DOHH2 (cell line): ENCODE measurements at regions not wholly inside any gene's neighbourhood (a gene's known extent, or its start where the extent isn't known, plus 50 kb on each side); places are given as distances from the start of the nearest gene placed in this dataset.

Source experiments
- H3F3A ChIP-seq: fragments of 200-600 bp; sonication (generic), shearing (Covaris generic); 2 replicates; pipeline ENCODE4 v1.6.0; 2016; ENCODE audit warnings: antibody characterized with exemption, mild to moderate bottlenecking; ENCODE audit not compliant: control insufficient read depth, insufficient read depth
- H3K27ac ChIP-seq: fragments of 200-600 bp; sonication (generic); 2 replicates; pipeline ENCODE4 v1.5.1; 2014; ENCODE audit warnings: low read depth, mild to moderate bottlenecking, low read length, moderate library complexity
- H3K27me3 ChIP-seq: fragments of 200-600 bp; sonication (generic); 2 replicates; pipeline ENCODE4 v1.6.1; 2014; ENCODE audit warnings: mild to moderate bottlenecking, low read length, mixed read lengths; ENCODE audit not compliant: control insufficient read depth
- H3K36me3 ChIP-seq: fragments of 200-600 bp; sonication (generic); 2 replicates; pipeline ENCODE4 v1.6.1; 2014; ENCODE audit warnings: mild to moderate bottlenecking, low read length, moderate library complexity, mixed read lengths; ENCODE audit not compliant: control insufficient read depth
- H3K4me1 ChIP-seq: fragments of 200-600 bp; sonication (generic); 2 replicates; pipeline ENCODE4 v1.6.1; 2014; ENCODE audit warnings: mild to moderate bottlenecking, low read length, mixed read lengths; ENCODE audit not compliant: control insufficient read depth
- H3K4me2 ChIP-seq: fragments of 200-600 bp; sonication (generic); 2 replicates; pipeline ENCODE4 v1.6.0; 2014; ENCODE audit warnings: mild to moderate bottlenecking, low read length, moderate library complexity
- H3K4me3 ChIP-seq: fragments of 200-600 bp; sonication (generic); 2 replicates; pipeline ENCODE4 v1.5.1; 2014; ENCODE audit warnings: mild to moderate bottlenecking, low read length, mixed read lengths
- H3K79me2 ChIP-seq: fragments of 200-600 bp; sonication (generic); 2 replicates; pipeline ENCODE4 v1.6.1; 2014; ENCODE audit warnings: mild to moderate bottlenecking, low read length, mixed read lengths; ENCODE audit not compliant: control insufficient read depth
- H3K9me2 ChIP-seq: fragments of 200-600 bp; sonication (generic); replicated peaks from 2 replicates; pipeline ENCODE4 v1.6.1; 2014; ENCODE audit warnings: mild to moderate bottlenecking, low read length, mixed read lengths; ENCODE audit not compliant: control insufficient read depth
- H3K9me3 ChIP-seq: fragments of 200-600 bp; sonication (generic); 2 replicates; pipeline ENCODE4 v1.6.1; 2014; ENCODE audit warnings: antibody characterized with exemption, low read length, mixed read lengths; ENCODE audit not compliant: control insufficient read depth, insufficient read depth
- H4K20me1 ChIP-seq: fragments of 200-600 bp; sonication (generic); 2 replicates; pipeline ENCODE4 v1.6.0; 2014; ENCODE audit warnings: low read depth, mild to moderate bottlenecking, antibody characterized with exemption, low read length, moderate library complexity; ENCODE audit not compliant: control insufficient read depth, insufficient read depth
- EZH2phosphoT487 ChIP-seq: fragments of 200-600 bp; sonication (generic); IDR thresholded peaks from 2 replicates; pipeline ENCODE4 v1.6.1; 2017; ENCODE audit warnings: borderline replicate concordance, mild to moderate bottlenecking, antibody characterized with exemption, low read length, moderate library complexity, mixed read lengths
- TF ChIP-seq, protein P1 (sequence below): fragments of 200-600 bp; sonication (generic); IDR thresholded peaks from one replicate; pipeline ENCODE4 v1.5.1; 2014; ENCODE audit warnings: antibody characterized with exemption, mild to moderate bottlenecking, low read depth, low read length; ENCODE audit not compliant: poor library complexity, severe bottlenecking

DNA sequence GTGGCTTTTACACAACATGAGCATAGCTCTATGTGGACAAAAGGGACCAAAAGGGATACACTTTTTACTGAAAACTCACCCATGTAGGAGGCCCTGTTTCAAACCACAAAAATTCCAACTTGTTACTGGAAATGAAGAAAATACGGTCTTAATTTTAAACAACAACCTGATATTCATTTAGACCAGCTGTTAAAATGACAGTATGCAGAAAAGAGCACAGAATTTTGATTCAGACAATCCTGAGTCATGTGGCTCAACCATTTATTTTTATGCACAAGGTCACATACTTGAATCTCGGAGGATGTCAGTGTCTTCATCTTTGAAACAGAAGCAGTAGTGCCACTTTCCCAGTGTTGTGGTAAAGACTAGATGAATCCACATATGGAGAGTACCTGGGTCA lies 426.5 kb upstream of the NFE2L3 start:
- no peak overlapping the region for H3K4me3 ChIP-seq
- H3K9me2 ChIP-seq: no peaks in the 10 kb centered on the region
- H3F3A ChIP-seq: no peaks in the 10 kb centered on the region
- no peaks in the 10 kb centered on the region for H3K36me3 ChIP-seq
- no peaks in the 10 kb centered on the region for H4K20me1 ChIP-seq
- H3K79me2 ChIP-seq: no peaks in the 10 kb centered on the region
- H3K9me3 ChIP-seq: no peaks in the 10 kb centered on the region
- peaks cover 24% of the 10 kb centered on the region for H3K27me3 ChIP-seq
- no peaks in the 10 kb centered on the region for H3K4me1 ChIP-seq
- TF ChIP-seq EZH2phosphoT487: no peak
- TF ChIP-seq, protein P1, sequence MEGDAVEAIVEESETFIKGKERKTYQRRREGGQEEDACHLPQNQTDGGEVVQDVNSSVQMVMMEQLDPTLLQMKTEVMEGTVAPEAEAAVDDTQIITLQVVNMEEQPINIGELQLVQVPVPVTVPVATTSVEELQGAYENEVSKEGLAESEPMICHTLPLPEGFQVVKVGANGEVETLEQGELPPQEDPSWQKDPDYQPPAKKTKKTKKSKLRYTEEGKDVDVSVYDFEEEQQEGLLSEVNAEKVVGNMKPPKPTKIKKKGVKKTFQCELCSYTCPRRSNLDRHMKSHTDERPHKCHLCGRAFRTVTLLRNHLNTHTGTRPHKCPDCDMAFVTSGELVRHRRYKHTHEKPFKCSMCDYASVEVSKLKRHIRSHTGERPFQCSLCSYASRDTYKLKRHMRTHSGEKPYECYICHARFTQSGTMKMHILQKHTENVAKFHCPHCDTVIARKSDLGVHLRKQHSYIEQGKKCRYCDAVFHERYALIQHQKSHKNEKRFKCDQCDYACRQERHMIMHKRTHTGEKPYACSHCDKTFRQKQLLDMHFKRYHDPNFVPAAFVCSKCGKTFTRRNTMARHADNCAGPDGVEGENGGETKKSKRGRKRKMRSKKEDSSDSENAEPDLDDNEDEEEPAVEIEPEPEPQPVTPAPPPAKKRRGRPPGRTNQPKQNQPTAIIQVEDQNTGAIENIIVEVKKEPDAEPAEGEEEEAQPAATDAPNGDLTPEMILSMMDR: no peak
- H3K27ac ChIP-seq: no peak overlapping the region
- no peak overlapping the region for H3K4me2 ChIP-seq

DNA sequence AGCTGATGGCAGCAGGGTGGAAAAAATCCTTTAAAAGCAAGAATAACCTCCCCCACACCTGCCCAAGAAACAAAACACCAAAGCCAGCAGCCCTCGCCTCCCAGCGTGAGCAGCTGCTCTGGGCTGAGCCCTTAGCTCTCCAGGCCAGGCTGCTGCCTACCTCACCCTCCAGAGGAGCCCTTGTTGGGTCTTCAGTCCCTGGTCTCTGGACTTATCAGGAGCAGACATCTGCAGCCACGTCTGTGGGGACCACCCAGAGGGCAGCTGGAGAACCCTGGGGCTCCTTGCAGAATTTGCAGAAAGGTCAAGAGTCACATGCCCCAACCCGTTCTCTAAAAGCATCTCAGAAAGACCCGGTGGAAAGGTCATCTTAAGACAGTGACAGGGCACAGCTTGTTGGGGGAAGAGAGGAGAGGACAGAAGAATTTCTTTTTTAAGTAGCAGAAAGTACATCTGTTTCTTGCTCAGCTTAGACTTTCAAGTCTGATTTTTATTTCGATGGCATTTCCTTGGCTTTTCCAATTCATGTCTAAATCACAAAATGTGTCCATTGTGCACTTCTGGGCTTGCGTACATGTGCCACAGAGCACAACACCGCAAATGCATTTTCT lies 425.7 kb upstream of the NFE2L3 start:
- H3K4me2 ChIP-seq: no peak overlapping the region
- H3K79me2 ChIP-seq: no peaks in the 10 kb centered on the region
- H3K9me2 ChIP-seq: no peaks in the 10 kb centered on the region
- no peaks in the 10 kb centered on the region for H4K20me1 ChIP-seq
- H3K27me3 ChIP-seq: peaks cover 22% of the 10 kb centered on the region
- H3K9me3 ChIP-seq: no peaks in the 10 kb centered on the region
- H3K36me3 ChIP-seq: no peaks in the 10 kb centered on the region
- TF ChIP-seq EZH2phosphoT487: no peak
- TF ChIP-seq, protein P1: no peak
- no peak overlapping the region for H3K27ac ChIP-seq
- H3K4me3 ChIP-seq: no peak overlapping the region
- H3K4me1 ChIP-seq: no peaks in the 10 kb centered on the region
- H3F3A ChIP-seq: no peaks in the 10 kb centered on the region

DNA sequence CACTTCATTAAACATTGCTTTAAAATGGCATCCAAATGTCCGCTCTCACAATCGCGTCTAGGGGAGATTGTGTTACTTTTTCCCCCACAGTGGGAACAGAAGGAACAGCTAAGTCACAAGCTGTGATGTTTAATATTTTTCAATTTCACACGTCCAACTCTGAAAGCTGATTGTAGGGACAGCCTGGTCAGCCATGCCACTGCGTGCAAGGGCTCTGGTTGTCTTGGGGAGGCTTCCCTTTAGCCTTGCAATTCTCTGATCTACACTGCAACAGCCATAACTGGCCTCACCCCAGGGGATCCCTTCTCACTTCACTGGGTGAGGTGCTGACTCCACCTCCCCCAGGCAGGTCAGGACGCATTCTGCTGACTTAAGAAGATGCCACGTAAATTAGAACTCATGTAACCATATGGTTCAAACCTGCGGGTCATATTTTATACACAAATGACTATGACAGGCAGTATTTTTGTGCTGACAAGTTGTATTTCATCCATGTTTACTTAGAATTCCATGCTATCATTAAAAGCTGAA lies 425.2 kb upstream of the NFE2L3 start:
- Histone ChIP-seq H3K27ac (no peak overlapping the region), H4K20me1 (no peaks in the 10 kb centered on the region), H3F3A (no peaks in the 10 kb centered on the region), H3K27me3 (peaks cover 19% of the 10 kb centered on the region), H3K4me2 (no peak overlapping the region), H3K9me2 (no peaks in the 10 kb centered on the region), H3K4me3 (no peak overlapping the region), H3K9me3 (no peaks in the 10 kb centered on the region), H3K79me2 (no peaks in the 10 kb centered on the region), H3K36me3 (no peaks in the 10 kb centered on the region), H3K4me1 (no peaks in the 10 kb centered on the region)
- TF ChIP-seq EZH2phosphoT487: no peak
- TF ChIP-seq, protein P1: no peak
